ENCODE measurements at regions not wholly inside any gene's neighbourhood (a gene's known extent, or its start where the extent isn't known, plus 50 kb on each side); places are given as distances from the start of the nearest gene placed in this dataset.

DNA sequence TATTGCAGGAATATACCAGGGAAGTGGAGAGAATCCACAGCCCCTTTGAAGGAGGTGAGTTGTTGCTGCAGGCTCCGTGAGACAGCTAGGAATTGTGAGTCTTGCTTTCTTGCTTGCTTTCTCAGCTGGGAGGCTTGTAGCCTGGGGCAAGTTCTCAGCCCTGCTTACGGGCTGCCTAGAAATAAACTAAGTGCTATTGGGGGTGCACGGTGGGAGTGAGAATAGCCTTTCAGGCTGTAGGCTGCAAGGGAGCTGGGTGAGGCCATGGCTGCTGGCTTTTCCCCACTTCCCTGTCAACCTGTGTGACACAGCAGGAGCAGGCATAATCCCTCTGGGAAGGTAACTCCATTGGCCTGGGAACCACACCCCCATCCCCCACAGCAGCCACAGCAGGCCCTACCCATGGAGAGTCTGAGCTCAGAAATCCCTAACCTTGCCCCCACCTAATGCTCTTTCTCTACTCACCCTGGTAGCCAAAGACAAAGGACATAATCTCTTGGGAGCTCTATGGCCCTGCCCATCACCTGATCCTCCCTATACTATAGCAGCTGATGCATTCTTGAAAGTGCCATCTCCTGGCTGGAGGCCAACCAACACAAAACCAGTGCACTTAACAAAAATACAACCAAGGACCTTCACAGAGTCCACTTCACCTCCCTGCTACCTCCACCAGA lies 113.0 kb downstream of the MMRN1 start:
- no peak for ATAC-seq
- no peak for DNase-seq
- Mint-ChIP-seq H3K9me3 (no peaks in the 10 kb centered on the region), H3K4me3 (no peak overlapping the region), H3K4me1 (no peaks in the 10 kb centered on the region), H3K27me3 (no peaks in the 10 kb centered on the region), H3K27ac (no peak overlapping the region), H3K36me3 (ENCODE audit: low read depth) (no peaks in the 10 kb centered on the region)

DNA sequence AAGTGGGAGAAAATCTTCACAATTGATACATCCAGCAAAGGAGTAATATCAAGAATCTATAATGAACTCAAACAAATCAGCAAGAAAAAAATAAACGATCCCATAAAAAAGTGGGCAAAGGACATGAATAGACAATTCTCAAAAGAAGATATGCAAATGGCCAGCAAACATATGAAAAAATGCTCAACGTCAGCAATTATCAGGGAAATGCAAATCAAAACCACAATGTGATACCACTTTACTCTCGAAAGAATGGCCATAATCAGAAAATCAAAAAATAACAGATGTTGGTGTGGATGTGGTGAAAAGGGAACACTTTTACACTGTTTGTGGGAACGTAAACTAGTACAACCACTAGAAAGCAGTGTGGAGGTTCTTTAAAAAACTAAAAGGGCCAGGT lies 114.3 kb upstream of the CCSER1 start:
- DNase-seq (no peak), ATAC-seq (no peak)
- no peaks in the 10 kb centered on the region for H3K27me3 Mint-ChIP-seq
- H3K27ac Mint-ChIP-seq = no peak overlapping the region
- H3K9me3 Mint-ChIP-seq = no peaks in the 10 kb centered on the region
- no peak overlapping the region for H3K4me3 Mint-ChIP-seq
- no peaks in the 10 kb centered on the region for H3K36me3 Mint-ChIP-seq (ENCODE audit: low read depth)
- no peaks in the 10 kb centered on the region for H3K4me1 Mint-ChIP-seq

DNA sequence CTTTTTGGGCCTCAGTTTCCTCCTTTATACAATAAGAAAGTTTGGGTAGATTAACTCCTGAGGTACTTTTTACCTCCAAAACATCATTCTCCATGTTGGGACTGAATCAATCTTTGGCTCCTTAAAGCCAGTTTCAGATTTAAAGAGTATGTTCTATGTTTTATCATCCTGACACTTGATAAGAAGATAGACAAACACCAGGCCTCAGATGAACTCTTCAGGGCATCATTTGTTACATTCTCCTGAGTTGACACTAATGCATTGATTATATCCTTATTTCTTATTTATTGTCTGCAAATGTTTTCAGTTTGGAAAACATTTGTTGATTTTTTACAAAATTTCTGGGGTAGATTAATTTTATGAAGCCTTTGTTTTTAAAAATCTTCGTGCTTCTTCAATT lies 102.7 kb upstream of the CCSER1 start:
- Mint-ChIP-seq H3K9me3 (no peaks in the 10 kb centered on the region), H3K27me3 (peaks cover 2% of the 10 kb centered on the region), H3K36me3 (ENCODE audit: low read depth) (no peaks in the 10 kb centered on the region), H3K4me3 (no peak overlapping the region), H3K4me1 (no peaks in the 10 kb centered on the region), H3K27ac (no peak overlapping the region)
- DNase-seq (no peak), ATAC-seq (no peak)

DNA sequence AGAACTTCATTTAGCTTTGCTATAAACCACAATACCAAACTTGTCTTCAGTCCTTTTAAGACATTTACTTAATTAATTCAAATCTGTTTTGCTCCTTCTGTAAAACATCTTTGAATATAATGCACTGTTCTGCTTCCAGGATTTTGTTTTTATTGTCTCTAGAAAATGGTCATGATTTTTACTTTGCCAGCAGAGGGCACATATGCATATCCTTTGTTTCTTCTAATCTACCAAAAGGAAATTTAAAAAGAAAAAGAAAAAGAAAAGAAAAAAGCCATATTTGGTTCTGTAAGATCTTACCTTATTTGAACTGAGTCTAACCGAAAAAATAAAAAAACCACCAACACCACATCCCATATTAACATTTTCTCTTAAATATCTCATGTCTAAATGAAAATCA lies 101.9 kb upstream of the CCSER1 start:
- Mint-ChIP-seq H3K4me3 (no peak overlapping the region), H3K27ac (no peak overlapping the region), H3K9me3 (no peaks in the 10 kb centered on the region), H3K4me1 (no peaks in the 10 kb centered on the region), H3K36me3 (ENCODE audit: low read depth) (no peaks in the 10 kb centered on the region), H3K27me3 (peaks cover 2% of the 10 kb centered on the region)
- no peak for ATAC-seq
- no peak for DNase-seq

DNA sequence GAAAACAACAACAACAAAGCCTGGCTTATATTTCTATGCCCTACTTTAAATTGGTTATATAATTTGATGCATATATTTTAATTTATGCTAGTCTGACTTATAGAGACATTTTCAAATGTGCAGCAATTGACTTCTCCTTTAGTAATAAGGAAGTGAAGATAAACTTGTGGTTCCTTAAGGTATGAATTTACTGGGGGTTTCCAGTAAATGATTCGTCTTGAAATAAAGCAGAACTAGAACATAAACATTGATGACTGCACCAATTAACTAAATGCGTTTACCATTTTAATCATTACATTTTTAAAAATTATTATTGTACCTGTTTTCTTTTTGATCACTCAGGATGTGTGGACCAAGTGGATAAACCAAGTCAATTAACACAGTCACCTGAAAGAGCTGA lies 99.6 kb upstream of the CCSER1 start:
- Mint-ChIP-seq H3K4me1 (no peaks in the 10 kb centered on the region), H3K27ac (no peak overlapping the region), H3K4me3 (no peak overlapping the region), H3K27me3 (peaks cover under 1% of the 10 kb centered on the region), H3K36me3 (ENCODE audit: low read depth) (no peaks in the 10 kb centered on the region), H3K9me3 (no peaks in the 10 kb centered on the region)
- ATAC-seq (no peak), DNase-seq (no peak)

DNA sequence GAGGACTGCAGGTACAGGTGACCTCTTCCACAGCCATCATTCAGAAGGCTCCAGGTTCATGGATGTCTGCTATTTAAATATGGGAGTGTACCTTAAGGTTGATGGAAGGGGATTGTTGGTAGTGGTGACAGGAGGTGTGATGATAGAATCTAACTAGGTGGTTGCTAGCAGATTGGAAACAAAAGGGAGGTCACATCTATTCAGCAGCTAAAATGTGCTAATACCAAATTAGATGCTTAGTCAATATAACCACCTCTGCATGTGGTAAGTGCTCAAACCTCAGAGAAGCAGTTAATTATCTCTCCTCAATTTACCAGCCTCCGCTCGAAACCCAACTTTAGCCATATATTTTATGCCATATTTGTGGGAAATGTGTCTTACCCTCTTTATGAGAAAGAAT lies 98.7 kb upstream of the CCSER1 start:
- no peaks in the 10 kb centered on the region for H3K36me3 Mint-ChIP-seq (ENCODE audit: low read depth)
- no peak overlapping the region for H3K4me3 Mint-ChIP-seq

DNA sequence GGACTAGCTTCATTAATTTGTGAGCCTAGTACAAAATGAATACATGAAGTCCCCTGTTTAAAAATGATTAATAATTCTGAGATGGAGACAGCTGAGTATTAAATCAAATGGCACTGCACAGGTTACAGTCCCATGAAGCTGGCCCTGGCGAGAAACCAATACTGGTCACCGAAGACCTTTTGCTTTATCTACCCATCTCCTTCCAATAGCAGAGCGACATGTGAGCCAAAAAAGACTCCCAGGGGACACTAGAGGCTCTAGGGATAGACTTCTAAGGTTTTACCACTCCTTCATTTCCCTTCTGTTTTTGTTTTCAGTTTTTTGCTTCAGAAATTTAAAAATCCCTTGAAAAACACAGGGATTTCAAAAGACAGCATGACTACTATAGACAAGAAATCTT lies 97.0 kb upstream of the CCSER1 start:
- Mint-ChIP-seq H3K36me3 (ENCODE audit: low read depth) (no peaks in the 10 kb centered on the region), H3K27ac (no peak overlapping the region)

More for the DNA sequence above, 98.7 kb upstream of the CCSER1 start:
- Mint-ChIP-seq H3K27ac (no peak overlapping the region), H3K9me3 (no peaks in the 10 kb centered on the region), H3K27me3 (peaks cover 3% of the 10 kb centered on the region), H3K4me1 (no peaks in the 10 kb centered on the region)
- ATAC-seq (no peak), DNase-seq (no peak)

DNA sequence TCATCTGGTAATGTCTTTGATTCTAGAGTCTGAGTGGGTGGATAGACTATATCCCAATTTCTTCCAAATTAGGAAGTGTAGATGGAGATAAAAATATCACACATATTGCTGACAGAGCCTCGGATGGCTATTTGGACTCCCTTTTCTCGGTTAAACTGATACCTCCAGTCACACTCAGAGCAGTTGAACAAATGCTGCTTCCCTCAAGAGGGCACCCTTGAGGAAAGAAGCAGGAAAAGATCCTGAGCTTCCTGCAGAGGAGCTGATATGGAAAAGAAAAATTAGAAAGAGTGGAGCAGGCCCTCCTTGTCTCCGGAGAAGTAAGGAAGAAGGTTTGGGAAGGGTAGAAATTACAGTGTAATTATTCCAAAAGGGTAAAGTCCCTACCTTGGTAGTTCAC lies 96.2 kb upstream of the CCSER1 start:
- DNase-seq = no peak
- peaks cover 6% of the 10 kb centered on the region for H3K9me3 Mint-ChIP-seq
- no peak overlapping the region for H3K4me3 Mint-ChIP-seq
- H3K4me1 Mint-ChIP-seq = no peaks in the 10 kb centered on the region
- H3K36me3 Mint-ChIP-seq (ENCODE audit: low read depth) = no peaks in the 10 kb centered on the region
- peaks cover 6% of the 10 kb centered on the region for H3K27me3 Mint-ChIP-seq
- no peak overlapping the region for H3K27ac Mint-ChIP-seq
- ATAC-seq = no peak

More for the DNA sequence above, 97.0 kb upstream of the CCSER1 start:
- DNase-seq = no peak
- Mint-ChIP-seq H3K4me3 (no peak overlapping the region), H3K9me3 (peaks cover 2% of the 10 kb centered on the region), H3K27me3 (peaks cover 6% of the 10 kb centered on the region), H3K4me1 (no peaks in the 10 kb centered on the region)
- no peak for ATAC-seq

DNA sequence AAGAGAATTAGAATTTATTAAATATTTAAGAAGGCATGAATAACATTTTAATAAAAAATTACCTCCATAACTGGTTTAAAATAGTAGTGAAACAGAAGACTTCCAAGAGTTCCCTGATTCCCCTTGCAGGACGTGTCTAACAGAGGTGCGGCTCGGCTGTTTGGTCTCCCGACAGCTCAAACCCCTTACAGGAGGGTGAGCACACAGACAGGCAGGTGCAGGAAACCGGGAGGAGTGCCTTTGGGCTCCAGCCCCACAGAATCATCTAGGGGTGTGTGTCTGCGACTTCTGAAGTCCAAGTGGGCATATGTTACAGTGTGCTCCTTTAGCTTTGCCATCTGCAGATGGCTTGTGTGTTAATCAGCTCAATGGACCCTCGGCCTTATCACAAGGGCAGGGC lies 88.1 kb upstream of the CCSER1 start:
- no peaks in the 10 kb centered on the region for H3K36me3 Mint-ChIP-seq (ENCODE audit: low read depth)
- peaks cover 6% of the 10 kb centered on the region for H3K9me3 Mint-ChIP-seq
- DNase-seq (no peak), ATAC-seq (no peak)
- no peaks in the 10 kb centered on the region for H3K4me1 Mint-ChIP-seq
- H3K27ac Mint-ChIP-seq = no peak overlapping the region
- H3K27me3 Mint-ChIP-seq = no peaks in the 10 kb centered on the region
- no peak overlapping the region for H3K4me3 Mint-ChIP-seq

DNA sequence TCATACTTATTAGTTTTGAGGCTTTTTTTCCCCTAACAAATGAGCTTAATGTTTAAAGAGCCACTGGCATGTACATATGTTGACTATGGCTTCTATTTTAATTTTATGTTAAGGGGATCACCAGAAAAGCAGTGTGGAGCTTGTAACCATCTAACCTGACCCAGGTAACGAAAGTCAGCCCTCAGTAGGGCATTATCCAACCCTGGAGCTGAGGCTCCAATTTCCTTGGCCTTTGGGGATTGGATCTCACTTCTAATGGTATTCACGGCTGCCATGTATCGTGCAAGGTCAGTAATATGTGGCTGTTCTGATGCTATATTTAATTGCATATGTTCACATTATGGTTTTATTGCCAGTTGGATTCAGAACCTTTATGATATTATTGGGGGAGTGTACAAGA lies 75.2 kb upstream of the CCSER1 start:
- Mint-ChIP-seq H3K9me3 (no peaks in the 10 kb centered on the region), H3K27me3 (no peaks in the 10 kb centered on the region), H3K4me1 (no peaks in the 10 kb centered on the region), H3K4me3 (no peak overlapping the region), H3K27ac (no peak overlapping the region), H3K36me3 (ENCODE audit: low read depth) (no peaks in the 10 kb centered on the region)
- no peak for DNase-seq
- ATAC-seq = no peak

DNA sequence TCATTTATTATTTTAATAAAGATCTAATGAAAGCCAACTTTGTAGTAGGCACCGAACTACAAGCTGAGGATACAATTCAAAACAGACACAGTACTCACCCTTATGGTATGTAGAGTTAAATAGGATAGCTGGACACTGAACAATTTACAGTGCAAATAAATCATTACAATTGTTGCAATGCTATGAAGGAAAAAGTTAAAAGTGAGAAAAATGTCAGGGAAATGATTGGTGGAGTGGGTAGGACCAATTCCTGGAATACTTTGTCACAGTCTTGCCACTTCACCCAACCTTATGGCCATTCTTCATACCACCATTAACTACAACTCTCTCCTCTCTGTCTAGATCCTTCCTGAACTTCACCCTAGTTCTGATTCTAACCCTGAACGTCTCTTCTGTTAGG lies 70.1 kb upstream of the CCSER1 start:
- Mint-ChIP-seq H3K4me1 (no peaks in the 10 kb centered on the region), H3K27me3 (no peaks in the 10 kb centered on the region), H3K36me3 (ENCODE audit: low read depth) (no peaks in the 10 kb centered on the region), H3K27ac (no peak overlapping the region), H3K9me3 (no peaks in the 10 kb centered on the region), H3K4me3 (no peak overlapping the region)
- DNase-seq = no peak
- no peak for ATAC-seq

DNA sequence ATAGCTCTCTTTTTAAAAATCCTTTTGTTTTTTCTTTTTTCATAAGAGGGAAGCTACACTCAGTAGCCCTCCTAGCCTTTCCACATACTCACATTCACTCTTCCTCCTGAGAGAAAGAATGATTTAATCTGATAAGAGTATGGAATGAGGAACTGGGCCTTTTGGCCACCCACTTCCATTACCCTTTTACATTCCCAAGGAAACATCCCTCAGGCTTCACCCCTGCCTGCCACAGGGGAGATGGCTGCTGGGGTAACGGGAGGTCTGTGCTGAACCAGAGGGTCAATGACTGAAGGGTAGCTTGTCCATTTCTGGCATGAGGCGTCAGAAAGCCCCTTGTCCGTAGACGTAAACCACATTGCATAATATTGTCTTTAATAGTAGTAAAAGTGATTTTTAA lies 67.2 kb upstream of the CCSER1 start:
- no peak overlapping the region for H3K27ac Mint-ChIP-seq
- no peaks in the 10 kb centered on the region for H3K27me3 Mint-ChIP-seq
- no peaks in the 10 kb centered on the region for H3K4me1 Mint-ChIP-seq
- ATAC-seq = no peak
- H3K4me3 Mint-ChIP-seq = no peak overlapping the region
- DNase-seq = no peak
- H3K9me3 Mint-ChIP-seq = no peaks in the 10 kb centered on the region
- no peaks in the 10 kb centered on the region for H3K36me3 Mint-ChIP-seq (ENCODE audit: low read depth)

DNA sequence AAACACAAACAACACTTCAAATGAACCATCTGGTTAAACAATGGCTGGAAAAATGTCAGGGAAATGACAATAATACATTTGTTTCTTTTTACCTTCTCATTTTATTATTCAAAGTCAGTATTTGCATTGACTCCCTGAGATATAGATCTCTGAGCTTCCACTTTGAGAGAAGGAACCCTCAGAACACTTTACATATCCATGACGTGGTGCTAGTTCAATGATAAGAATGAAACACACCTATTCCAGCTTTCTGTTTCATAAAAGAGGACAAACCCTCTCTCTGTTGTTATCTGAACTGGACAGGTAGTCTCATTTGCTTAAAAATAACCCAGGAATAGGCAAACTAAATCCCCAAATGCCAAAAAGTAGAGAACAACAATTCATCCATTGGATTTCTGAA lies 65.3 kb upstream of the CCSER1 start:
- ATAC-seq (no peak), DNase-seq (no peak)
- Mint-ChIP-seq H3K4me3 (no peak overlapping the region), H3K27ac (no peak overlapping the region), H3K27me3 (no peaks in the 10 kb centered on the region), H3K9me3 (no peaks in the 10 kb centered on the region), H3K36me3 (ENCODE audit: low read depth) (no peaks in the 10 kb centered on the region), H3K4me1 (no peaks in the 10 kb centered on the region)

DNA sequence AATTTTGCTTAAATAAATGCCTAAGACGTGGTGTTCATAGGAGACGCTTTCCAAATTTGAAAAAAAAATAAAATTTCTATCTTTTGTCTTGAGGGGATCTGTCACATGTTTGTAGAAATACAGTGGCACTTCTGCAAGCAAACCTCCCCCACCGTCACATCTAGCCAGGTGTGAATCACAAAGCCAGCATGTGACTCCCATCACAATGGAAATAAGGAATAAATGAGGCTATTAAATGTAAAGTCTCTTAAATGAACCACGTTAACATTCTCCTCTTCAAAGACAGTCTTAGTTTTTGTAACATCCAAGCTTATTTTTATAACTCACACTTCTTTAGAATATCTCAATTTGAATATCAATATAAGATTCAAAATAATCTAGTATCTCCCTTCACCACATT lies 63.0 kb upstream of the CCSER1 start:
- ATAC-seq (no peak), DNase-seq (no peak)
- Mint-ChIP-seq H3K4me3 (no peak overlapping the region), H3K4me1 (no peaks in the 10 kb centered on the region), H3K27me3 (peaks cover 2% of the 10 kb centered on the region), H3K9me3 (no peaks in the 10 kb centered on the region), H3K36me3 (ENCODE audit: low read depth) (no peaks in the 10 kb centered on the region), H3K27ac (no peak overlapping the region)

DNA sequence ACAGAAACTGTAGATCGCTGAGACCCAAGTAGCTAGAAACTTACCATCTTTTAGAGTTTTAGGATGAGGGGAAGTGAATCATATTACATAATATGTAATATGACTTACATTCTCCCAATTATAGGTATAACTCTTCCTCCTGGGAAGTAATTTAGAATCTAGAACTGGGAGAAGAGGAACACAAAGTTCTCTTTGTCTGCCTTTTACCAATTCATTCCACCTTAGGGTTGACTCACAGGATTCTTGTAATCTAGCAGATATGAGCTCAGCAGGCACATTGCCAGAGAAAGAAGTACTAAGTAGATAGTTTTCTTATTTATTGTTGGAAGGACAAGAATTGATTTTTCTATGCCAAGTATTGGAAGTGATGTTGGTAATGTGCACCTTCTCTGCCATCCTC lies 58.0 kb upstream of the CCSER1 start:
- H3K4me3 Mint-ChIP-seq = no peak overlapping the region
- peaks cover 2% of the 10 kb centered on the region for H3K27me3 Mint-ChIP-seq
- DNase-seq = no peak
- H3K4me1 Mint-ChIP-seq = no peaks in the 10 kb centered on the region
- ATAC-seq = no peak
- no peaks in the 10 kb centered on the region for H3K36me3 Mint-ChIP-seq (ENCODE audit: low read depth)
- H3K27ac Mint-ChIP-seq = no peak overlapping the region
- H3K9me3 Mint-ChIP-seq = no peaks in the 10 kb centered on the region

Measured in activated naive CD8-positive, alpha-beta T cell treated with anti-CD3 and anti-CD28 coated beads, Interleukin-2, amount 50 U/mL, for 24 hours (primary cell).